Aorta (tissue), 5 donors: ENCODE measurements at regions not wholly inside any gene's neighbourhood (a gene's known extent, or its start where the extent isn't known, plus 50 kb on each side); places are given as distances from the start of the nearest gene placed in this dataset.

Experiments used
- ATAC-seq: fragments of 200-7000 bp; cut with Tn5 transposase; one replicate; pipeline ENCODE4 v1.9.1; 2022; ENCODE audit warnings: moderate library complexity; ENCODE audit not compliant: low FRiP score
- DNase-seq, 2 donors: peaks; one replicate each; pipeline ENCODE4 v3.0.0-alpha.2; 2020
- H3K27ac ChIP-seq, 2 donors: one replicate each; pipeline ENCODE4 v1.5.1; 2013; ENCODE audit warnings: low read length in 2 of 2, mild to moderate bottlenecking in 2 of 2, moderate library complexity in 2 of 2, control low read depth in 1 of 2, inconsistent platforms in 1 of 2, low read depth in 1 of 2
- H3K27me3 ChIP-seq, 2 donors: one replicate each; pipeline ENCODE4 v1.6.1; 2013; ENCODE audit warnings: control low read depth in 1 of 2, low read length in 1 of 2, mild to moderate bottlenecking in 1 of 2, moderate library complexity in 1 of 2; ENCODE audit not compliant: insufficient read depth in 2 of 2, control insufficient read depth in 1 of 2
- H3K36me3 ChIP-seq, 2 donors: one replicate each; pipeline ENCODE4 v1.6.1; 2013; ENCODE audit warnings: control low read depth in 1 of 2, low read length in 1 of 2, mild to moderate bottlenecking in 1 of 2; ENCODE audit not compliant: insufficient read depth in 2 of 2, control insufficient read depth in 1 of 2
- H3K4me1 ChIP-seq, 2 donors: one replicate each; pipeline ENCODE4 v1.6.1; 2013; ENCODE audit warnings: low read length in 2 of 2, control low read depth in 1 of 2, mild to moderate bottlenecking in 1 of 2, moderate library complexity in 1 of 2; ENCODE audit not compliant: insufficient read depth in 2 of 2, control insufficient read depth in 1 of 2
- H3K4me3 ChIP-seq, 2 donors: one replicate each; pipeline ENCODE4 v1.5.1; 2013; ENCODE audit warnings: low read length in 2 of 2, control low read depth in 1 of 2, mild to moderate bottlenecking in 1 of 2
- H3K9me3 ChIP-seq: one replicate; pipeline ENCODE4 v1.6.1; 2013; ENCODE audit warnings: mild to moderate bottlenecking, low read length; ENCODE audit not compliant: control insufficient read depth
- WGBS, 2 donors: extraction: QIAGEN DNeasy Blood & Tissue Kit; methylation state at CpG; one replicate each; pipeline ENCODE4 v1.1.7; 2013; 5-methylcytosine and 5-hydroxymethylcytosine counted together
- intact Hi-C, 2 donors: fragments of 100-400 bp; cut with DNase I; formaldehyde crosslinking; loops; one replicate each; pipeline versions ENCODE4 v1.14.2 to v1.15.0; 2022
- donor health status: healthy with polysubstance abuse.
- donor health status: Bipolar disorder and iron deficiency.
- donor health status: DM: no; HTN: no; CAD: no.
- donor health status: DM: no; HTN: no; CAD: no.
- donor health status: DM: yes; HTN: yes; CAD: no.

DNA sequence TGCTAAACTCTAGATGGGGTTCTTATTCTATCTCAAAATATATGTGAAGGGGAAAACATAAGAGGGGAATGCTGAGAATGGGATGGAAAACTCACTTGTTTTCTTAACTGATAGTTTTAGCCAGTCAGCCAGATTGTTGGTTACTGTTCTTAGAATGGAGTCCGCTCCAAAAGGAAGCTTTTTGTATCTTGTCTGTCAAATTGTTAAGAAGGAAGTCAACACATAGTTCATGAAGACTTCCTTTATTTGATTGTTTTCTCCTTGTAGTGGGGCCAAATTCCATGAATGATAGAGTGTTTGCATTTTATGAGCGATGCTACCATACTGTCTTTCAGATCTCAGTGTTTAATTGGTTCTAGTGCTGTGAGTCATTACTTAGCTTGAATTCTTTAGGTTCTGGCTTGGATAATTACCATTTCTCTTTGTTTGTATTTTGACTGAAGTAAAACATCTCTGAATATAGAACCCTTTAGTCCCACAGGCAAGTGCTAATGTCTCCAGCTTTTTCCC is 98.3 kb upstream of the GOT2 start:
- H3K4me1 ChIP-seq: no peaks in the 10 kb centered on the region
- intact Hi-C loops: no loop called here
- DNase-seq (no peak), ATAC-seq (no peak)
- H3K4me3 ChIP-seq: no peak overlapping the region
- no peaks in the 10 kb centered on the region for H3K9me3 ChIP-seq
- WGBS, 2 donors: 64 to 73% methylated on average over 2 of the region's 2 CpGs
- no peaks in the 10 kb centered on the region for H3K36me3 ChIP-seq
- no peaks in the 10 kb centered on the region for H3K27me3 ChIP-seq
- no peak overlapping the region for H3K27ac ChIP-seq

- Histone ChIP-seq H3K4me3 (no peak overlapping the region), H3K4me1 (no peaks in the 10 kb centered on the region), H3K27me3 (no peaks in the 10 kb centered on the region), H3K9me3 (no peaks in the 10 kb centered on the region), H3K36me3 (no peaks in the 10 kb centered on the region), H3K27ac (no peak overlapping the region)
- ATAC-seq: no peak
- 70% methylated on average over 4 of the region's 4 CpGs for WGBS, 2 donors
- intact Hi-C loops: no loop called here
- no peak for DNase-seq
Measured at GRCh38 chr16:58831386-58831785, 97.3 kb upstream of the GOT2 start.

GRCh38 chr16:58828901-58829545 is 94.9 kb upstream of the GOT2 start:
- DNase-seq (no peak), ATAC-seq (no peak)
- H3K27me3 ChIP-seq: no peaks in the 10 kb centered on the region
- H3K36me3 ChIP-seq: no peaks in the 10 kb centered on the region
- H3K4me1 ChIP-seq: no peaks in the 10 kb centered on the region
- no peak overlapping the region for H3K27ac ChIP-seq
- H3K9me3 ChIP-seq: no peaks in the 10 kb centered on the region
- no peak overlapping the region for H3K4me3 ChIP-seq
- WGBS, 2 donors: 58 to 60% methylated on average over 8 of the region's 8 CpGs
- intact Hi-C loops: no loop called here

DNA sequence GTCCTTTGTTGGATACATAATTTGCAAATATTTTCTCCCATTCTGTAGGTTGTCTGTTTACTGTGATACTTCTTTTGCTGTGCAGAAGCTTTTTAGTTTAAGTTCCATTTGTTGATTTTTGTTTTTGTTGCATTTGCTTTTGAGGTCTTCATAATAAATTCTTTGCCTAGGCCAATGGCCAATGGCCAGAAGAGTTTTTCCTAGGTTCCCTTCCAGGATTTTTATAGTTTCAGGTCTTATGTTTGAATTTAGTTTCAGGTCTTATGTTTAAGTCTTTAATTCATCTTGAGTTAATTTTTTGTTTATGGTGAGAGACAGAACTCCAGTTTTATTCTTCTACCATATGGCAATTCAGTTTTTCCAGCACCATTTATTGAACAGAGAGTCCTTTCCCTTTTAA is 90.1 kb upstream of the GOT2 start:
- ATAC-seq: no peak
- Histone ChIP-seq H3K9me3 (no peaks in the 10 kb centered on the region), H3K4me3 (no peak overlapping the region), H3K27me3 (no peaks in the 10 kb centered on the region), H3K27ac (no peak overlapping the region), H3K4me1 (no peaks in the 10 kb centered on the region), H3K36me3 (no peaks in the 10 kb centered on the region)
- intact Hi-C loops: no loop called here
- DNase-seq: no peak

- Histone ChIP-seq H3K27me3 (no peaks in the 10 kb centered on the region), H3K9me3 (no peaks in the 10 kb centered on the region), H3K27ac (no peak overlapping the region), H3K36me3 (no peaks in the 10 kb centered on the region), H3K4me3 (no peak overlapping the region), H3K4me1 (no peaks in the 10 kb centered on the region)
- DNase-seq (no peak), ATAC-seq (no peak)
- intact Hi-C loops: no loop called here
Measured at GRCh38 chr16:58821886-58822285, 87.8 kb upstream of the GOT2 start.

DNA sequence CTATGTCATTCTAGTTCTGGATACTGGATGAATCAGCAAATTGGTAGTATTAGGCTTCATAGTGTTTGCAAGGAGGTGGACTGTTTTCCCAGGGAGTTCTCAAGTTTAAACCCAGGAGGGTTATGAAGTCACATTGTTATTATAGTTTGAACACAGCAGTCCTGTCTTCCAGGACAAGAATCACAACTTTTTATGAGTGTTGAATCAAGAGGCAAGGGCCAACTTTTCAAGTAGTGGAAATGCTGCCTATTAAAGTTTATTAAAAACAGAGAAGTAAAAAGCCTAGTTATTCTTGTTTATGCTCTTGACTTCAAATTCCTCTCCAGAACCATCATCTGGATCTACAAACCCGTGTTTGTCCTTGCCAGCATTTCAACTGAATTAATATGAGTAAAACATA is 86.3 kb upstream of the GOT2 start:
- intact Hi-C loops: no loop called here
- Histone ChIP-seq H3K27ac (no peak overlapping the region), H3K4me1 (no peaks in the 10 kb centered on the region), H3K27me3 (no peaks in the 10 kb centered on the region), H3K36me3 (no peaks in the 10 kb centered on the region), H3K4me3 (no peak overlapping the region), H3K9me3 (no peaks in the 10 kb centered on the region)
- WGBS, 2 donors: 29 to 37% methylated on average over 1 of the region's 1 CpG
- ATAC-seq (no peak), DNase-seq (no peak)

DNA sequence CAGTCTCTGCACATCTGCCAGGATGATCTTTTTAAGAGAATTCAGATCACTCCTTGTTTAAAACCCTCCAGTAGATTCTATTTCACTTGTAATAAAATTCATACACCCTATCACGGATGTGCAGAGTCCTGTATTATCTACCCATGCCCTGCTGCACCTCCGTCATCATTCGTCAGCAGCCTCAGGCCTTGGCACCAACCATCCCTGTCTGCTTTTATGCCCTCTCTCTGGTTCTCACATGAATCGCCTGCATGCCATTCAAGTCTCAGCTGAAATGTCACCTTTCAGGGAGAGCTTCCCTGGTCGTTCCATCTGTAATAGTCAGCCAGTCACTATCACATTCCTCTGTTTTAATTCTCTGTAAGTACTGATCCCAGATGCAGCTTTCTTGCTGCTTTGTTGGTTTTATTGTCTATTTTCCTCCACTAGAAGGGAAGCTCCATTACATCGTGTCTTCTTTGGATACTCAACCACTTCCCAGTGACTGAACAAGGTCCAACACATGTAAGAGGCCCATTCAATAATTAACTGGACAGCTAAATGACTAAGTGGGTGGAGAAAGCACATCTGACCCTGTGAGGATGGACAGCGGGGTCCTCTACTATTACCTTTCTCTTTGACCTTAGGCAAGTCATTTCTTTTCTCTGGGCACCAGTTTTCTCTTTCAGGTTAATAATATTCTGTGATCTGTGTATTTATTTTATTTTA is 81.2 kb upstream of the GOT2 start:
- WGBS, 2 donors: 80 to 85% methylated on average over 7 of the region's 7 CpGs
- no peak for DNase-seq
- no peaks in the 10 kb centered on the region for H3K36me3 ChIP-seq
- H3K9me3 ChIP-seq: no peaks in the 10 kb centered on the region
- intact Hi-C loops: no loop called here
- H3K27me3 ChIP-seq: no peaks in the 10 kb centered on the region
- no peaks in the 10 kb centered on the region for H3K4me1 ChIP-seq
- H3K4me3 ChIP-seq: no peak overlapping the region
- no peak for ATAC-seq
- H3K27ac ChIP-seq: no peak overlapping the region

DNA sequence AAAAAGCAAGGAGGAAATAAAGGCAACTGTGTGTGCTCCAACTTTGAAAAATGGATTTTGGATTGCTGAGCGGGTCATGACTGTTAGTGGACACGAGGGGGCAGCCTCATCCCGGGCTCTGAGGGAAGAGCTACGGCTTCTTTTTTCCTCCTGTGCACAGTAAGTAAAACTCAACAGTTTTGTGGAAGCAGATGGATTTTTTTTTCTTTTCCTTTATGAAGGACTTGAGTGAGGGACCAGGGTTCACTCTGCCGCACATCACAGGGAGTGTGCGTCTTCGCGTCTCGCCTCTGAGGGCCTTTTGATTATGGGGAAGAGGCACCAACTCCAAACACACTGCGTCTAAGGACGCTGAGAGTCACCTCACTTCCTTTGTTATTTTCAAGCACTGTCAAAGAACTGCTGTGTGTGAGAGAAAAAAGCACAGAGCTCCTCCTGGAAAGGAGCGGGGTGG is 80.3 kb upstream of the GOT2 start:
- Histone ChIP-seq H3K27ac (no peak overlapping the region), H3K4me1 (no peaks in the 10 kb centered on the region), H3K4me3 (no peak overlapping the region), H3K36me3 (no peaks in the 10 kb centered on the region), H3K9me3 (no peaks in the 10 kb centered on the region), H3K27me3 (no peaks in the 10 kb centered on the region)
- intact Hi-C loops: no loop called here
- WGBS, 2 donors: 0 to 2% methylated on average over 12 of the region's 12 CpGs
- ATAC-seq (peak; percentile 80), DNase-seq (peak in 1 of 2 donors; percentile 46)

DNA sequence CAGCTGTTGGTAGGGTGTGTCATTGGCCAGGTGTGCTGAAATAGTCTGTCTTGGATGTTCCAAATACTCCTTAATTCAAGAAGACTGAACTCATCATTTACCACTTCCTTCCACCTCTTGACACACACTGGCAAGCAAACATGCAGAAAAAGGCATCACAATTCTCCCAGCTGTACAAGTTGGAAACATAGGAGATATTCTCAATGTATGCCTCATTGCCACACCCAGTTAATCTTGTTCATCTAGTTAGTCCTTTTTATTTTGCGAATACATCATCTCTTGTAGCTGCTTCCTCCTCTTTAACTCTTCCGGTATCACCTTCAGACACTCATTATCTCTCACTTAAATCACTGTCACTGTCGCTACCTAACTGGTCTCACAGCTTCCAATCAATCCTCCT is 75.1 kb upstream of the GOT2 start:
- Histone ChIP-seq H3K4me3 (no peak overlapping the region), H3K27me3 (no peaks in the 10 kb centered on the region), H3K9me3 (peaks cover 2% of the 10 kb centered on the region), H3K36me3 (no peaks in the 10 kb centered on the region), H3K27ac (no peak overlapping the region), H3K4me1 (no peaks in the 10 kb centered on the region)
- WGBS, 2 donors: 73 to 82% methylated on average over 3 of the region's 3 CpGs
- intact Hi-C loops: no loop called here
- no peak for DNase-seq
- no peak for ATAC-seq
